ENCODE measurements at regions not wholly inside any gene's neighbourhood (a gene's known extent, or its start where the extent isn't known, plus 50 kb on each side); places are given as distances from the start of the nearest gene placed in this dataset.

- no peak for TF ChIP-seq CTCF (IDR thresholded peaks at IDR 0.05; ENCODE audit: low read depth, low read length)
- no peak for TF ChIP-seq POLR2A (IDR thresholded peaks at IDR 0.05; ENCODE audit: extremely low read depth, insufficient read length)
- TF ChIP-seq MAX (IDR thresholded peaks at IDR 0.05; ENCODE audit: low read depth, low read length), result no peak
- TF ChIP-seq MYC (IDR thresholded peaks at IDR 0.05; ENCODE audit: low read depth, low read length), result no peak
- no peak overlapping the region for H3K4me3 ChIP-seq (ENCODE audit: low read depth, low read length)
- DNase-seq (ENCODE audit: low read depth), result no peak
These were observed 1424.9 kb downstream of the LRFN5 start for GRCh38 chr14:43031598-43031997.

GRCh38 chr14:43022094-43022800 is 1415.6 kb downstream of the LRFN5 start:
- no peak for DNase-seq (ENCODE audit: low read depth)
- TF ChIP-seq CTCF (IDR thresholded peaks at IDR 0.05; ENCODE audit: low read depth, low read length), result no peak
- TF ChIP-seq MYC (IDR thresholded peaks at IDR 0.05; ENCODE audit: low read depth, low read length), result no peak
- no peak for TF ChIP-seq MAX (IDR thresholded peaks at IDR 0.05; ENCODE audit: low read depth, low read length)
- TF ChIP-seq POLR2A (IDR thresholded peaks at IDR 0.05; ENCODE audit: extremely low read depth, insufficient read length), result no peak

GRCh38 chr14:43019826-43020225 is 1413.2 kb downstream of the LRFN5 start:
- H3K4me3 ChIP-seq (ENCODE audit: low read depth, low read length), result no peak overlapping the region
- no peak for DNase-seq (ENCODE audit: low read depth)
- TF ChIP-seq MAX (IDR thresholded peaks at IDR 0.05; ENCODE audit: low read depth, low read length) (no peak), MYC (IDR thresholded peaks at IDR 0.05; ENCODE audit: low read depth, low read length) (no peak), CTCF (IDR thresholded peaks at IDR 0.05; ENCODE audit: low read depth, low read length) (no peak), POLR2A (IDR thresholded peaks at IDR 0.05; ENCODE audit: extremely low read depth, insufficient read length) (no peak)

More at GRCh38 chr14:43022094-43022800, 1415.6 kb downstream of the LRFN5 start:
- no peak overlapping the region for H3K4me3 ChIP-seq (ENCODE audit: low read depth, low read length)

GRCh38 chr14:43014338-43014737 is 1407.7 kb downstream of the LRFN5 start:
- no peak overlapping the region for H3K4me3 ChIP-seq (ENCODE audit: low read depth, low read length)
- no peak for DNase-seq (ENCODE audit: low read depth)
- TF ChIP-seq MAX (IDR thresholded peaks at IDR 0.05; ENCODE audit: low read depth, low read length) (no peak), MYC (IDR thresholded peaks at IDR 0.05; ENCODE audit: low read depth, low read length) (no peak), POLR2A (IDR thresholded peaks at IDR 0.05; ENCODE audit: extremely low read depth, insufficient read length) (no peak), CTCF (IDR thresholded peaks at IDR 0.05; ENCODE audit: low read depth, low read length) (no peak)

- TF ChIP-seq POLR2A (IDR thresholded peaks at IDR 0.05; ENCODE audit: extremely low read depth, insufficient read length), result no peak
- TF ChIP-seq CTCF (IDR thresholded peaks at IDR 0.05; ENCODE audit: low read depth, low read length), result no peak
- no peak for TF ChIP-seq MYC (IDR thresholded peaks at IDR 0.05; ENCODE audit: low read depth, low read length)
- TF ChIP-seq MAX (IDR thresholded peaks at IDR 0.05; ENCODE audit: low read depth, low read length), result no peak
- H3K4me3 ChIP-seq (ENCODE audit: low read depth, low read length), result no peak overlapping the region
- DNase-seq (ENCODE audit: low read depth), result no peak
These were observed 1406.1 kb downstream of the LRFN5 start for GRCh38 chr14:43012817-43013216.

Measured in NB4 (cell line).